Fibroblast of lung (primary cell): ENCODE measurements at regions not wholly inside any gene's neighbourhood (a gene's known extent, or its start where the extent isn't known, plus 50 kb on each side); places are given as distances from the start of the nearest gene placed in this dataset.

Source experiments
- DNase-seq, 2 donors: peaks; one replicate each; pipeline versions ENCODE4 v3.0.0 to v3.0.0-alpha.2; 2010; ENCODE audit warnings: low read depth in 2 of 2
- H2AFZ ChIP-seq: 2 replicates; pipeline ENCODE4 v1.5.1; 2012; ENCODE audit warnings: low read length, control low read depth, inconsistent platforms
- H3K27ac ChIP-seq: 2 replicates; pipeline ENCODE4 v1.5.1; 2011; ENCODE audit warnings: low read length, control low read depth; ENCODE audit not compliant: insufficient read depth
- H3K27me3 ChIP-seq: 2 replicates; pipeline ENCODE4 v1.5.1; 2011; ENCODE audit warnings: mild to moderate bottlenecking, low read length; ENCODE audit not compliant: control insufficient read depth, insufficient read depth
- H3K36me3 ChIP-seq: 2 replicates; pipeline ENCODE4 v1.5.1; 2011; ENCODE audit warnings: low read length; ENCODE audit not compliant: control insufficient read depth, insufficient read depth
- H3K4me1 ChIP-seq: 2 replicates; pipeline ENCODE4 v1.5.1; 2011; ENCODE audit warnings: low read length; ENCODE audit not compliant: control insufficient read depth, insufficient read depth; ENCODE audit errors: extremely low read depth
- H3K4me2 ChIP-seq: 2 replicates; pipeline ENCODE4 v1.5.1; 2011; ENCODE audit warnings: low read length, control low read depth; ENCODE audit not compliant: insufficient read depth; ENCODE audit errors: extremely low read depth
- H3K4me3 ChIP-seq, 4 experiments: fragments of 200-600 bp in 1 of 4; sonication (generic) in 1 of 4; replicated peaks in 1 of 4; 2 replicates each; pipeline ENCODE4 v1.5.1; 2011 to 2016; ENCODE audit warnings: low read length in 4 of 4, low read depth in 3 of 4, mild to moderate bottlenecking in 3 of 4, control low read depth in 2 of 4, inconsistent platforms in 1 of 4, mixed read lengths in 1 of 4; ENCODE audit not compliant: insufficient read depth in 1 of 4; ENCODE audit errors: control extremely low read depth in 1 of 4
- H3K79me2 ChIP-seq: 2 replicates; pipeline ENCODE4 v1.5.1; 2012; ENCODE audit warnings: mild to moderate bottlenecking, low read length, inconsistent platforms; ENCODE audit not compliant: control insufficient read depth, insufficient read depth
- H3K9ac ChIP-seq: 2 replicates; pipeline ENCODE4 v1.5.1; 2011; ENCODE audit warnings: mild to moderate bottlenecking, low read length, control low read depth; ENCODE audit not compliant: insufficient read depth
- H3K9me3 ChIP-seq: 2 replicates; pipeline ENCODE4 v1.5.1; 2012; ENCODE audit warnings: low read depth, low read length; ENCODE audit not compliant: control insufficient read depth, insufficient read depth
- H4K20me1 ChIP-seq: 2 replicates; pipeline ENCODE4 v1.5.1; 2011; ENCODE audit warnings: low read length; ENCODE audit not compliant: control insufficient read depth, insufficient read depth; ENCODE audit errors: extremely low read depth
- EZH2 ChIP-seq: IDR thresholded peaks from 2 replicates; pipeline ENCODE4 v1.5.1; 2012; ENCODE audit warnings: low read length, control low read depth, mild to moderate bottlenecking; ENCODE audit errors: missing control alignments
- TF ChIP-seq, protein P1 (sequence below), 2 donors: IDR thresholded peaks in 1 of 2; conservative IDR thresholded peaks in 1 of 2; 1 replicate in 1 of 2; 2 replicates in 1 of 2; pipeline ENCODE4 v1.5.1; 2011 to 2012; ENCODE audit warnings: low read length in 2 of 2, control low read depth in 1 of 2, inconsistent platforms in 1 of 2, low read depth in 1 of 2, mild to moderate bottlenecking in 1 of 2

DNA sequence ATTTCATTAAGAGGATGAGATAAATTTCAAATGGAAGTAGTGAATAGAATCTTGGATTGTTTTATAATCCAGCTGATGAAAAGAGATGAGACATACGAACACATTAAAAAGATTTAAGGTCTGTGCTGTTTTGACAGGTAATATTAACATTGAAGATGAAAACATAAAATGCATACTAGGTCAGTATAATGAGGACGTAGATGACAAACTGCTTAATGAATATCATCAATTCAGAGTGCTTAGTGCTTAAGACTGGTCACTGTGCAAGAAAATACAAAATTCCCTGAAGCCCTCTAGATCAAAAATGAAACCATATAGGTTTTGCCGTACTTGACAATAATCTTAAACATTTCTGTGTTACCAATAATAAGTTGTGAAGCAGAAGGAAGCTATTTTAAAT is 173.4 kb upstream of the THRB start:
- no peak overlapping the region for H3K4me3 ChIP-seq
- no peaks in the 10 kb centered on the region for H3K79me2 ChIP-seq
- no peak for TF ChIP-seq EZH2
- TF ChIP-seq, protein P1, sequence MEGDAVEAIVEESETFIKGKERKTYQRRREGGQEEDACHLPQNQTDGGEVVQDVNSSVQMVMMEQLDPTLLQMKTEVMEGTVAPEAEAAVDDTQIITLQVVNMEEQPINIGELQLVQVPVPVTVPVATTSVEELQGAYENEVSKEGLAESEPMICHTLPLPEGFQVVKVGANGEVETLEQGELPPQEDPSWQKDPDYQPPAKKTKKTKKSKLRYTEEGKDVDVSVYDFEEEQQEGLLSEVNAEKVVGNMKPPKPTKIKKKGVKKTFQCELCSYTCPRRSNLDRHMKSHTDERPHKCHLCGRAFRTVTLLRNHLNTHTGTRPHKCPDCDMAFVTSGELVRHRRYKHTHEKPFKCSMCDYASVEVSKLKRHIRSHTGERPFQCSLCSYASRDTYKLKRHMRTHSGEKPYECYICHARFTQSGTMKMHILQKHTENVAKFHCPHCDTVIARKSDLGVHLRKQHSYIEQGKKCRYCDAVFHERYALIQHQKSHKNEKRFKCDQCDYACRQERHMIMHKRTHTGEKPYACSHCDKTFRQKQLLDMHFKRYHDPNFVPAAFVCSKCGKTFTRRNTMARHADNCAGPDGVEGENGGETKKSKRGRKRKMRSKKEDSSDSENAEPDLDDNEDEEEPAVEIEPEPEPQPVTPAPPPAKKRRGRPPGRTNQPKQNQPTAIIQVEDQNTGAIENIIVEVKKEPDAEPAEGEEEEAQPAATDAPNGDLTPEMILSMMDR (conservative IDR thresholded peaks at IDR 0.05 in 1 of 2, IDR thresholded peaks at IDR 0.05 in 1 of 2; ENCODE audit: low read depth in 1 of 2, low read length in 2 of 2), result no peak
- no peak overlapping the region for H2AFZ ChIP-seq
- H4K20me1 ChIP-seq, result no peaks in the 10 kb centered on the region
- no peaks in the 10 kb centered on the region for H3K36me3 ChIP-seq
- H3K4me1 ChIP-seq, result no peaks in the 10 kb centered on the region
- H3K9me3 ChIP-seq, result no peaks in the 10 kb centered on the region
- no peak overlapping the region for H3K27ac ChIP-seq
- DNase-seq, result no peak
- H3K27me3 ChIP-seq, result no peaks in the 10 kb centered on the region
- H3K9ac ChIP-seq, result no peak overlapping the region
- no peak overlapping the region for H3K4me2 ChIP-seq

DNA sequence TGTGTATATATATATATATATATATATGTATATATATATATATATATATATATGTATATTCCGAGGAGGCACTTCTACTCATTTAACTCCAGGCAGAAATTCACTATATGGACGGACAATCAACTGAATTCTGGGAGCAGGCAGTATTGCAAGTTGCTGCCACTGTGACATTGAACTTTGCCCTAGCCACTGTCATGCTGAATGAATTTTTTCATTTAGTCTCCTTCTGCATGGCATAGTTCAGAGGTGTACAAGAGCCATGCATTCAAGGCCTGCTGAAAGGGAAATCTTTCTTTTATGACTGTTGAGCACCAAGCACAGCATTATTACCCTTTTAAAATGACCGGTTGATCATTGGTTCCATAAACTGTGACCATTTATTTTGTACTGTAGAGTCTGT is 176.2 kb upstream of the THRB start:
- H3K27ac ChIP-seq, result no peak overlapping the region
- TF ChIP-seq, protein P1 (conservative IDR thresholded peaks at IDR 0.05 in 1 of 2, IDR thresholded peaks at IDR 0.05 in 1 of 2; ENCODE audit: low read depth in 1 of 2, low read length in 2 of 2), result no peak
- TF ChIP-seq EZH2, result no peak
- no peaks in the 10 kb centered on the region for H3K36me3 ChIP-seq
- H3K27me3 ChIP-seq, result no peaks in the 10 kb centered on the region
- no peaks in the 10 kb centered on the region for H3K4me1 ChIP-seq
- DNase-seq, result no peak
- no peaks in the 10 kb centered on the region for H3K9me3 ChIP-seq
- no peak overlapping the region for H3K4me2 ChIP-seq
- no peak overlapping the region for H3K4me3 ChIP-seq
- no peak overlapping the region for H3K9ac ChIP-seq
- no peak overlapping the region for H2AFZ ChIP-seq
- no peaks in the 10 kb centered on the region for H3K79me2 ChIP-seq
- no peaks in the 10 kb centered on the region for H4K20me1 ChIP-seq

DNA sequence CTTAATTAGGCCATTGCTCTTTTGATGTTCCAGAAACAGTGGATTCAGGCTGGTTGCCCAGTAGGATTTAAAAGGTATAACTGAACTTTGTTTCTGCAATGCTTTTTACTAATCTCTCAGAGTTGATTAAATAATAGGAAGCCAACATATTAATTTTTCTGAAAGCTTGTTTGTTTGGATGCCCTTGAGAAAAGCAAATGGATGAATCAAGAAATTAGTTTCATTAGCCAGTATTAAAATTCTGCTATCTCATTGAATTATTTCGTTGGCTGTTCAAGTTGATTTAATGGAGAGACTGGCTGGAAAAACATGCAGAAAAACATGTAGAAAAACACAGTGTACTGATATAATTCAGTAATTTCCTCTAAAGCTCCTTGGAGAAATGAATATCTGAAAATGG is 178.9 kb upstream of the THRB start:
- Histone ChIP-seq H4K20me1 (no peaks in the 10 kb centered on the region), H3K4me2 (no peak overlapping the region), H3K4me1 (no peaks in the 10 kb centered on the region), H3K27ac (no peak overlapping the region), H3K36me3 (no peaks in the 10 kb centered on the region), H3K9ac (no peak overlapping the region), H3K9me3 (no peaks in the 10 kb centered on the region), H2AFZ (no peak overlapping the region), H3K4me3 (no peak overlapping the region), H3K79me2 (no peaks in the 10 kb centered on the region), H3K27me3 (no peaks in the 10 kb centered on the region)
- no peak for DNase-seq
- TF ChIP-seq EZH2, result no peak
- TF ChIP-seq, protein P1 (conservative IDR thresholded peaks at IDR 0.05 in 1 of 2, IDR thresholded peaks at IDR 0.05 in 1 of 2; ENCODE audit: low read depth in 1 of 2, low read length in 2 of 2), result no peak
